H1 (cell line): ENCODE measurements at regions not wholly inside any gene's neighbourhood (a gene's known extent, or its start where the extent isn't known, plus 50 kb on each side); places are given as distances from the start of the nearest gene placed in this dataset.

Source experiments
- CTCF ChIA-PET: fragments of 300-600 bp; sonication (Branson Sonifier 250); formaldehyde crosslinking; loops from one replicate; lab custom pipeline; 2021; ENCODE audit not compliant: partially characterized antibody; lab: Charles Lee
- POLR2A ChIA-PET: fragments of 300-600 bp; sonication (Branson Sonifier 250); formaldehyde crosslinking; loops from one replicate; lab custom pipeline; 2021; ENCODE audit warnings: inconsistent platforms; ENCODE audit not compliant: partially characterized antibody; lab: Charles Lee
- DNase-seq, 2 experiments: peaks; one replicate each; pipeline versions ENCODE4 v3.0.0 to v3.0.0-alpha.2; 2010 to 2022; ENCODE audit warnings: low spot score in 2 of 2, low read depth in 1 of 2, mixed read lengths in 1 of 2
- FAIRE-seq: peaks from 2 replicates; lab custom pipeline; 2011; peaks lifted over from hg19 to GRCh38; lab: Jason Lieb, UNC
- H2AFZ ChIP-seq: 2 replicates; pipeline ENCODE4 v1.8.1; 2012; ENCODE audit warnings: low read length, inconsistent platforms
- H2AK5ac ChIP-seq: 2 replicates; pipeline ENCODE4 v1.6.1; 2013; ENCODE audit warnings: low read depth, low read length
- H2BK120ac ChIP-seq: replicated peaks from 2 replicates; pipeline ENCODE3; 2013; ENCODE audit warnings: low read depth, low read length, inconsistent platforms
- H2BK12ac ChIP-seq: 2 replicates; pipeline ENCODE4 v1.6.1; 2013; ENCODE audit warnings: low read depth, low read length
- H2BK15ac ChIP-seq: 2 replicates; pipeline ENCODE4 v1.6.1; 2013; ENCODE audit warnings: low read length
- H2BK20ac ChIP-seq: 2 replicates; pipeline ENCODE4 v1.6.1; 2013; ENCODE audit warnings: low read length
- H2BK5ac ChIP-seq: 2 replicates; pipeline ENCODE4 v1.6.1; 2013; ENCODE audit warnings: low read depth, low read length
- H3K14ac ChIP-seq: 2 replicates; pipeline ENCODE4 v1.6.1; 2013; ENCODE audit warnings: inconsistent platforms; ENCODE audit not compliant: insufficient read length
- H3K18ac ChIP-seq: 2 replicates; pipeline ENCODE4 v1.6.1; 2013; ENCODE audit warnings: low read length; ENCODE audit errors: extremely low read depth
- H3K23ac ChIP-seq: 2 replicates; pipeline ENCODE4 v1.6.1; 2013; ENCODE audit warnings: inconsistent platforms; ENCODE audit not compliant: insufficient read length
- H3K23me2 ChIP-seq: 2 replicates; pipeline ENCODE4 v1.6.1; 2013; ENCODE audit warnings: low read depth, low read length
- H3K27ac ChIP-seq: 2 replicates; pipeline ENCODE4 v1.6.1; 2011; ENCODE audit warnings: low read depth, low read length, inconsistent platforms
- H3K27me3 ChIP-seq, 4 experiments: replicated peaks in 1 of 4; 1 replicate in 1 of 4; 2 replicates in 3 of 4; pipeline versions ENCODE4 v1.6.1 to v1.8.1; 2011 to 2013; ENCODE audit warnings: low read length in 3 of 4, mild to moderate bottlenecking in 3 of 4, inconsistent platforms in 2 of 4, mixed read lengths in 2 of 4, moderate library complexity in 1 of 4; ENCODE audit not compliant: control insufficient read depth in 3 of 4, insufficient read depth in 3 of 4; ENCODE audit errors: extremely low read depth in 1 of 4
- H3K36me3 ChIP-seq, 4 experiments: 2 replicates each; pipeline versions ENCODE4 v1.6.1 to v1.8.1; 2011 to 2013; ENCODE audit warnings: mild to moderate bottlenecking in 4 of 4, low read length in 3 of 4, moderate library complexity in 2 of 4, control low read depth in 1 of 4, inconsistent platforms in 1 of 4; ENCODE audit not compliant: insufficient read depth in 4 of 4, control insufficient read depth in 2 of 4
- H3K4ac ChIP-seq: replicated peaks from 2 replicates; pipeline ENCODE3; 2013; ENCODE audit warnings: low read length, low read depth, mixed read lengths, inconsistent platforms; ENCODE audit not compliant: insufficient read length
- H3K4me1 ChIP-seq, 4 experiments: replicated peaks in 1 of 4; 1 replicate in 1 of 4; 2 replicates in 3 of 4; pipeline versions ENCODE4 v1.6.1 to v1.8.1; 2011 to 2013; ENCODE audit warnings: low read length in 3 of 4, inconsistent platforms in 2 of 4, mixed read lengths in 1 of 4; ENCODE audit not compliant: insufficient read depth in 4 of 4, control insufficient read depth in 3 of 4
- H3K4me2 ChIP-seq, 2 experiments: 2 replicates each; pipeline versions ENCODE4 v1.6.1 to v1.8.1; 2011 to 2013; ENCODE audit warnings: low read depth in 2 of 2, low read length in 2 of 2, control low read depth in 1 of 2, inconsistent platforms in 1 of 2, mild to moderate bottlenecking in 1 of 2; ENCODE audit not compliant: insufficient read depth in 1 of 2
- H3K4me3 ChIP-seq, 4 experiments: fragments of 200-600, 300-600 bp in 1 of 4; sonication (generic), shearing (Covaris generic), sonication (Bioruptor Twin) in 1 of 4; 2 replicates each; pipeline versions ENCODE4 v1.5.1 to v1.8.1; 2011 to 2016; ENCODE audit warnings: low read length in 4 of 4, low read depth in 3 of 4, control low read depth in 2 of 4, inconsistent platforms in 2 of 4, mild to moderate bottlenecking in 2 of 4, mixed read lengths in 1 of 4, moderate library complexity in 1 of 4; ENCODE audit not compliant: insufficient read depth in 2 of 4; ENCODE audit errors: extremely low read depth in 1 of 4
- H3K56ac ChIP-seq: replicated peaks from 2 replicates; pipeline ENCODE3; 2013; ENCODE audit warnings: low read depth, mild to moderate bottlenecking, mixed read lengths, low read length, inconsistent platforms; ENCODE audit not compliant: insufficient read length
- H3K79me1 ChIP-seq: 2 replicates; pipeline ENCODE4 v1.6.1; 2013; ENCODE audit warnings: low read depth, low read length, control low read depth
- H3K79me2 ChIP-seq, 2 experiments: 2 replicates each; pipeline versions ENCODE4 v1.6.1 to v1.8.1; 2012 to 2013; ENCODE audit warnings: low read length in 2 of 2, mild to moderate bottlenecking in 2 of 2, inconsistent platforms in 1 of 2; ENCODE audit not compliant: insufficient read depth in 2 of 2, control insufficient read depth in 1 of 2
- H3K9ac ChIP-seq, 4 experiments: replicated peaks in 1 of 4; 1 replicate in 1 of 4; 2 replicates in 3 of 4; pipeline versions ENCODE4 v1.6.1 to v1.8.1; 2011 to 2013; ENCODE audit warnings: low read depth in 3 of 4, low read length in 3 of 4, control low read depth in 2 of 4, mild to moderate bottlenecking in 2 of 4, moderate library complexity in 2 of 4, inconsistent platforms in 1 of 4; ENCODE audit errors: extremely low read depth in 1 of 4
- H3K9me3 ChIP-seq, 2 experiments: 2 replicates each; pipeline versions ENCODE4 v1.6.1 to v1.8.1; 2012 to 2013; ENCODE audit warnings: mild to moderate bottlenecking in 2 of 2, moderate library complexity in 2 of 2, control low read depth in 1 of 2, inconsistent platforms in 1 of 2, low read depth in 1 of 2, low read length in 1 of 2, mixed read lengths in 1 of 2; ENCODE audit not compliant: insufficient read depth in 2 of 2
- H4K20me1 ChIP-seq, 2 experiments: replicated peaks in 1 of 2; 2 replicates each; pipeline versions ENCODE3 to v1.8.1; 2011 to 2013; ENCODE audit warnings: inconsistent platforms in 2 of 2, low read length in 2 of 2, mild to moderate bottlenecking in 1 of 2; ENCODE audit not compliant: insufficient read depth in 2 of 2, control insufficient read depth in 1 of 2
- H4K5ac ChIP-seq: 2 replicates; pipeline ENCODE4 v1.6.1; 2013; ENCODE audit warnings: low read length, low read depth, mixed read lengths, inconsistent platforms; ENCODE audit not compliant: insufficient read length
- H4K8ac ChIP-seq: 2 replicates; pipeline ENCODE4 v1.8.0; 2013; ENCODE audit warnings: mild to moderate bottlenecking, moderate library complexity, low read length, inconsistent platforms; ENCODE audit not compliant: insufficient read depth; ENCODE audit errors: extremely low read depth
- H4K91ac ChIP-seq: replicated peaks from 2 replicates; pipeline ENCODE3; 2013; ENCODE audit warnings: low read length, mixed read lengths, inconsistent platforms; ENCODE audit not compliant: insufficient read length
- ASH2L ChIP-seq: fragments of 200-600, 300-600 bp; sonication (generic); IDR thresholded peaks from one replicate; pipeline ENCODE4 v1.7.1; 2017; ENCODE audit warnings: low read length
- CTBP2 ChIP-seq: IDR thresholded peaks from 2 replicates; pipeline ENCODE4 v1.7.0; 2011; ENCODE audit warnings: borderline replicate concordance, mild to moderate bottlenecking, moderate library complexity, mixed read lengths, low read length; ENCODE audit not compliant: insufficient read depth, insufficient read length
- EZH2 ChIP-seq: fragments of 200-600 bp; sonication (generic); IDR thresholded peaks from 2 replicates; pipeline ENCODE4 v1.7.1; 2012; ENCODE audit warnings: low read depth, mild to moderate bottlenecking, moderate library complexity, low read length, inconsistent platforms; ENCODE audit not compliant: severe bottlenecking
- HDAC2 ChIP-seq, 2 experiments: fragments of 300-600 bp in 1 of 2; sonication (generic) in 1 of 2; IDR thresholded peaks; 2 replicates each; pipeline ENCODE4 v1.6.1; 2011 to 2012; ENCODE audit warnings: low read depth in 2 of 2, low read length in 2 of 2, mild to moderate bottlenecking in 2 of 2, moderate library complexity in 2 of 2, borderline replicate concordance in 1 of 2, inconsistent platforms in 1 of 2
- PHF8 ChIP-seq: fragments of 200-600 bp; sonication (generic); conservative IDR thresholded peaks from 2 replicates; pipeline ENCODE4 v1.7.1; 2012; ENCODE audit warnings: low read depth, mild to moderate bottlenecking, inconsistent platforms, low read length, moderate library complexity
- POLR2A ChIP-seq, 2 experiments: IDR thresholded peaks; 1 replicate in 1 of 2; 2 replicates in 1 of 2; pipeline ENCODE4 v1.6.1; 2011; ENCODE audit warnings: low read depth in 2 of 2, low read length in 2 of 2, mild to moderate bottlenecking in 2 of 2; ENCODE audit errors: control extremely low read depth in 1 of 2
- POLR2AphosphoS5 ChIP-seq: IDR thresholded peaks from 2 replicates; pipeline ENCODE4 v1.6.1; 2011; ENCODE audit warnings: low read depth, low read length
- POU5F1 ChIP-seq: IDR thresholded peaks from 2 replicates; pipeline ENCODE4 v1.6.1; 2011; ENCODE audit warnings: low read depth, mild to moderate bottlenecking, low read length, moderate library complexity
- RFX5 ChIP-seq: IDR thresholded peaks from 2 replicates; pipeline ENCODE4 v1.6.1; 2011; ENCODE audit warnings: low read depth, low read length, improper control_type of control experiment, borderline replicate concordance
- SP4 ChIP-seq: IDR thresholded peaks from 2 replicates; pipeline ENCODE4 v1.6.1; 2012; ENCODE audit warnings: low read length, inconsistent platforms
- WGBS, 2 experiments: shearing (Covaris generic) in 1 of 2; methylation state at CpG; one replicate each; pipeline versions ENCODE4 v1.1.6 to v1.1.7; 2013 to 2015; ENCODE audit warnings: low lambda C conversion rate in 2 of 2, mixed read lengths in 2 of 2, inconsistent platforms in 1 of 2, low coverage in 1 of 2, missing lambda C conversion rate in 1 of 2; ENCODE audit not compliant: insufficient replicate concordance in 2 of 2, insufficient coverage in 1 of 2, insufficient read length in 1 of 2; ENCODE audit errors: extremely low coverage in 1 of 2, missing lambda C conversion rate in 1 of 2; 5-methylcytosine and 5-hydroxymethylcytosine counted together

- no peaks in the 10 kb centered on the region; the same call in 1 of the 2 replicates for H3K23me2 ChIP-seq
- H2AK5ac ChIP-seq, result peak overlapping the region; percentile 96
- peak overlapping the region; percentile 81 for H3K27ac ChIP-seq
- H4K8ac ChIP-seq, result peak overlapping the region; percentile 66; the same call in 1 of the 2 replicates
- H2BK15ac ChIP-seq, result peak overlapping the region; percentile 14
- peak overlapping the region; percentile 97 for H4K91ac ChIP-seq
- H3K27me3 ChIP-seq, result no peaks in the 10 kb centered on the region; a peak in 2 of 7 replicates
- peak overlapping the region; percentile 97 for H2BK12ac ChIP-seq
- H3K4me3 ChIP-seq, result peak overlapping the region in 3 of 4 experiments; percentile 8 to 40 (median 20); a peak in 3 of 8 replicates
- ChIA-PET CTCF (interaction anchor here (0.5 to 2.5 kb wide), 15 partner anchors 8 to 886 kb away, joined by 3 to 17 read pairs (median 4); no protein-coding TSS in a partner anchor), POLR2A (interaction anchor here (0.7 to 2.4 kb wide), 8 partner anchors 9 to 99 kb away, joined by 3 to 10 read pairs (median 4); no protein-coding TSS in a partner anchor)
- peak overlapping the region; percentile 91 for H4K5ac ChIP-seq
- 26% methylated on average over 15 of the region's 18 CpGs; no CpG with 5 or more reads in 1 of the 2 experiments for WGBS, 2 experiments
- H3K79me1 ChIP-seq, result no peaks in the 10 kb centered on the region
- peak overlapping the region; percentile 98 for H3K18ac ChIP-seq
- H3K9me3 ChIP-seq, result peaks cover 2% of the 10 kb centered on the region in 2 experiments; a peak in 1 of 4 replicates
- H3K23ac ChIP-seq, result no peak overlapping the region
- no peaks in the 10 kb centered on the region for H3K36me3 ChIP-seq
- FAIRE-seq (peak; percentile 24), DNase-seq (peak; percentile 47 to 62)
- no peaks in the 10 kb centered on the region for H4K20me1 ChIP-seq
- H3K79me2 ChIP-seq, result no peaks in the 10 kb centered on the region
- H2BK5ac ChIP-seq, result peak overlapping the region; percentile 98
- peak overlapping the region; percentile 98 for H2BK120ac ChIP-seq
- H2BK20ac ChIP-seq, result peak overlapping the region; percentile 97
- H3K56ac ChIP-seq, result peak overlapping the region; percentile 18
- no peak overlapping the region for H2AFZ ChIP-seq
- H3K14ac ChIP-seq, result no peak overlapping the region
- peak overlapping the region; percentile 57 to 61 for H3K4me2 ChIP-seq
- peaks cover 17 to 43% (median 22%) of the 10 kb centered on the region in 4 experiments for H3K4me1 ChIP-seq
- 0 out of 7 replicates have a peak overlapping the region, but pooled peaks of 1 of the 4 experiments have one; percentile 25 for H3K9ac ChIP-seq
- H3K4ac ChIP-seq, result peak overlapping the region; percentile 96
- TF ChIP-seq HDAC2 (IDR thresholded peaks at IDR 0.05; ENCODE audit: borderline replicate concordance in 1 of 2, low read depth in 2 of 2, low read length in 2 of 2) (peak; percentile 44 to 85; a peak in 2 of 4 replicates), POLR2AphosphoS5 (peak; percentile 38; the same call in 1 of the 2 replicates), RFX5 (peak; percentile 31; the same call in 1 of the 2 replicates), ASH2L (peak; percentile 37), SP4 (no peak), POLR2A (IDR thresholded peaks at IDR 0.05; ENCODE audit: control extremely low read depth in 1 of 2, low read depth in 2 of 2, low read length in 2 of 2) (peak in 1 of 2 experiments; percentile 50; a peak in 2 of 3 replicates), EZH2 (no peak), PHF8 (no peak), POU5F1 (0 out of 2 replicates have a peak, but pooled peaks have one; percentile 36), CTBP2 (peak; percentile 53)
These were observed 80.0 kb downstream of the TRIM29 start for GRCh38 chr11:120057595-120058581.
